Liver (tissue), 8 donors: ENCODE measurements at regions not wholly inside any gene's neighbourhood (a gene's known extent, or its start where the extent isn't known, plus 50 kb on each side); places are given as distances from the start of the nearest gene placed in this dataset.

Source experiments
- DNase-seq: peaks from one replicate; pipeline ENCODE4 v3.0.0-alpha.2; 2017; ENCODE audit warnings: low spot score
- H3K27ac ChIP-seq, 2 donors: one replicate each; pipeline ENCODE4 v1.7.0; 2013; ENCODE audit warnings: inconsistent platforms in 2 of 2, low read length in 2 of 2, control low read depth in 1 of 2, low read depth in 1 of 2, mild to moderate bottlenecking in 1 of 2
- H3K27me3 ChIP-seq, 4 donors: one replicate each; pipeline versions ENCODE4 v1.6.1 to v1.7.0; 2013; ENCODE audit warnings: low read length in 3 of 4, inconsistent platforms in 1 of 4, mild to moderate bottlenecking in 1 of 4, moderate library complexity in 1 of 4; ENCODE audit not compliant: control insufficient read depth in 4 of 4, insufficient read depth in 4 of 4
- H3K36me3 ChIP-seq, 4 donors: one replicate each; pipeline versions ENCODE4 v1.6.1 to v1.7.0; 2013; ENCODE audit warnings: low read length in 3 of 4, mild to moderate bottlenecking in 3 of 4, low read depth in 1 of 4, moderate library complexity in 1 of 4; ENCODE audit not compliant: control insufficient read depth in 4 of 4, insufficient read depth in 3 of 4
- H3K4me1 ChIP-seq, 4 donors: one replicate each; pipeline versions ENCODE4 v1.6.1 to v1.7.0; 2013; ENCODE audit warnings: low read length in 3 of 4, mild to moderate bottlenecking in 3 of 4, moderate library complexity in 1 of 4; ENCODE audit not compliant: control insufficient read depth in 4 of 4, insufficient read depth in 4 of 4
- H3K4me3 ChIP-seq, 3 donors: one replicate each; pipeline versions ENCODE4 v1.6.1 to v1.7.0; 2013; ENCODE audit warnings: low read length in 3 of 3, control low read depth in 1 of 3, low read depth in 1 of 3, mild to moderate bottlenecking in 1 of 3
- H3K9ac ChIP-seq, 2 donors: one replicate each; pipeline ENCODE4 v1.7.0; 2013; ENCODE audit warnings: low read length in 2 of 2, mild to moderate bottlenecking in 2 of 2, moderate library complexity in 2 of 2, control low read depth in 1 of 2, low read depth in 1 of 2
- H3K9me3 ChIP-seq, 4 donors: one replicate each; pipeline versions ENCODE4 v1.6.1 to v1.7.0; 2013; ENCODE audit warnings: low read length in 3 of 4; ENCODE audit not compliant: control insufficient read depth in 4 of 4
- FOXA1 ChIP-seq: IDR thresholded peaks from 2 replicates; pipeline ENCODE4 v1.6.1; 2016; ENCODE audit warnings: antibody characterized with exemption
- HNF4A ChIP-seq, 2 donors: conservative IDR thresholded peaks; 2 replicates each; pipeline ENCODE4 v1.6.1; 2016; ENCODE audit warnings: antibody characterized with exemption in 2 of 2, mild to moderate bottlenecking in 2 of 2
- RAD21 ChIP-seq, 2 donors: IDR thresholded peaks; 2 replicates each; pipeline ENCODE4 v1.6.1; 2016; ENCODE audit warnings: antibody characterized with exemption in 2 of 2, mild to moderate bottlenecking in 2 of 2
- RXRA ChIP-seq, 2 donors: IDR thresholded peaks; 2 replicates each; pipeline ENCODE4 v1.6.1; 2017 to 2018; ENCODE audit warnings: antibody characterized with exemption in 2 of 2, mild to moderate bottlenecking in 1 of 2
- SP1 ChIP-seq: IDR thresholded peaks from 2 replicates; pipeline ENCODE4 v1.6.1; 2018; ENCODE audit warnings: antibody characterized with exemption, mild to moderate bottlenecking
- TAF1 ChIP-seq: conservative IDR thresholded peaks from 2 replicates; pipeline ENCODE4 v1.6.1; 2016; ENCODE audit warnings: antibody characterized with exemption, mild to moderate bottlenecking
- YY1 ChIP-seq: IDR thresholded peaks from 2 replicates; pipeline ENCODE4 v1.6.1; 2016; ENCODE audit warnings: antibody characterized with exemption, mild to moderate bottlenecking
- WGBS: extraction: QIAGEN DNeasy Blood & Tissue Kit; methylation state at CpG from one replicate; pipeline ENCODE4 v1.1.7; 2013; 5-methylcytosine and 5-hydroxymethylcytosine counted together
- TF ChIP-seq, protein P1 (sequence below): fragments of 150-350 bp; IDR thresholded peaks from 2 replicates; pipeline ENCODE4 v1.5.1; 2017; ENCODE audit warnings: improper control_type of control experiment, low read depth, low read length; ENCODE audit not compliant: missing input control
- TF ChIP-seq, protein P2 (sequence below): IDR thresholded peaks from 2 replicates; pipeline ENCODE4 v1.6.1; 2016; ENCODE audit warnings: antibody characterized with exemption
- donor health status: healthy.
- donor health status: healthy.
- donor health status: healthy.
- donor health status: healthy.
- donor health status: healthy.

- H3K27me3 ChIP-seq = no peaks in the 10 kb centered on the region
- H3K9me3 ChIP-seq = peaks cover 0 to 2% (median 0%) of the 10 kb centered on the region in 4 donors
- no peaks in the 10 kb centered on the region for H3K36me3 ChIP-seq
- no peaks in the 10 kb centered on the region for H3K4me1 ChIP-seq
- TF ChIP-seq RXRA (IDR thresholded peaks at IDR 0.05) (no peak), HNF4A (conservative IDR thresholded peaks at IDR 0.05) (no peak)
- TF ChIP-seq, protein P1, sequence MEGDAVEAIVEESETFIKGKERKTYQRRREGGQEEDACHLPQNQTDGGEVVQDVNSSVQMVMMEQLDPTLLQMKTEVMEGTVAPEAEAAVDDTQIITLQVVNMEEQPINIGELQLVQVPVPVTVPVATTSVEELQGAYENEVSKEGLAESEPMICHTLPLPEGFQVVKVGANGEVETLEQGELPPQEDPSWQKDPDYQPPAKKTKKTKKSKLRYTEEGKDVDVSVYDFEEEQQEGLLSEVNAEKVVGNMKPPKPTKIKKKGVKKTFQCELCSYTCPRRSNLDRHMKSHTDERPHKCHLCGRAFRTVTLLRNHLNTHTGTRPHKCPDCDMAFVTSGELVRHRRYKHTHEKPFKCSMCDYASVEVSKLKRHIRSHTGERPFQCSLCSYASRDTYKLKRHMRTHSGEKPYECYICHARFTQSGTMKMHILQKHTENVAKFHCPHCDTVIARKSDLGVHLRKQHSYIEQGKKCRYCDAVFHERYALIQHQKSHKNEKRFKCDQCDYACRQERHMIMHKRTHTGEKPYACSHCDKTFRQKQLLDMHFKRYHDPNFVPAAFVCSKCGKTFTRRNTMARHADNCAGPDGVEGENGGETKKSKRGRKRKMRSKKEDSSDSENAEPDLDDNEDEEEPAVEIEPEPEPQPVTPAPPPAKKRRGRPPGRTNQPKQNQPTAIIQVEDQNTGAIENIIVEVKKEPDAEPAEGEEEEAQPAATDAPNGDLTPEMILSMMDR = no peak
- H3K9ac ChIP-seq = no peak overlapping the region
- H3K4me3 ChIP-seq = no peak overlapping the region
- H3K27ac ChIP-seq = no peak overlapping the region
- no peak for DNase-seq
- 89% methylated on average over 1 of the region's 1 CpG for WGBS
These were observed 153.9 kb downstream of the ARRDC3 start for GRCh38 chr5:91229031-91229727.

DNA sequence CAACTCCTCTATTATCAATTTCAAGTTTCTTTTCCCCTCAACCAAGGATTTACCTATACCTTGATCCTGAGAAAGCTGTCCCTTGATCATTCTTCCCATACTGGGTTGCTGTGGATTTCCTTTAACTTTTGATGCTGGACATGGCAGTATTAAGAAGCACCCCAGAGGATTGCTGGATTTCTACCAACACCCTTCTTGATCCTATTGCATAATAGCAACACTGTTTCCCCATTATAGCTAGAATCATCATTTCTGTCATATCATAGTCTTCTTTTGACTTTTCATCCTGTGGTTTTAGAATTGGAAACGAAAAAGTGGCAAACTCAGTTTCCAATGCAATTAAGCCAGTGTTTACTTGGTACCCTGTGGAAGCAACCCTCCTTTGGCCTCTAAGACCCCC lies 154.9 kb downstream of the ARRDC3 start:
- H3K36me3 ChIP-seq = no peaks in the 10 kb centered on the region
- H3K27me3 ChIP-seq = no peaks in the 10 kb centered on the region
- H3K27ac ChIP-seq = no peak overlapping the region
- no peak for DNase-seq
- 83% methylated on average over 1 of the region's 1 CpG for WGBS
- H3K4me3 ChIP-seq = no peak overlapping the region
- peaks cover 0 to 2% (median 0%) of the 10 kb centered on the region in 4 donors for H3K9me3 ChIP-seq
- TF ChIP-seq, protein P2, sequence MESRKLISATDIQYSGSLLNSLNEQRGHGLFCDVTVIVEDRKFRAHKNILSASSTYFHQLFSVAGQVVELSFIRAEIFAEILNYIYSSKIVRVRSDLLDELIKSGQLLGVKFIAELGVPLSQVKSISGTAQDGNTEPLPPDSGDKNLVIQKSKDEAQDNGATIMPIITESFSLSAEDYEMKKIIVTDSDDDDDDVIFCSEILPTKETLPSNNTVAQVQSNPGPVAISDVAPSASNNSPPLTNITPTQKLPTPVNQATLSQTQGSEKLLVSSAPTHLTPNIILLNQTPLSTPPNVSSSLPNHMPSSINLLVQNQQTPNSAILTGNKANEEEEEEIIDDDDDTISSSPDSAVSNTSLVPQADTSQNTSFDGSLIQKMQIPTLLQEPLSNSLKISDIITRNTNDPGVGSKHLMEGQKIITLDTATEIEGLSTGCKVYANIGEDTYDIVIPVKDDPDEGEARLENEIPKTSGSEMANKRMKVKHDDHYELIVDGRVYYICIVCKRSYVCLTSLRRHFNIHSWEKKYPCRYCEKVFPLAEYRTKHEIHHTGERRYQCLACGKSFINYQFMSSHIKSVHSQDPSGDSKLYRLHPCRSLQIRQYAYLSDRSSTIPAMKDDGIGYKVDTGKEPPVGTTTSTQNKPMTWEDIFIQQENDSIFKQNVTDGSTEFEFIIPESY = no peak
- TF ChIP-seq TAF1 (no peak), SP1 (no peak)
- no peak overlapping the region for H3K9ac ChIP-seq
- no peaks in the 10 kb centered on the region for H3K4me1 ChIP-seq

DNA sequence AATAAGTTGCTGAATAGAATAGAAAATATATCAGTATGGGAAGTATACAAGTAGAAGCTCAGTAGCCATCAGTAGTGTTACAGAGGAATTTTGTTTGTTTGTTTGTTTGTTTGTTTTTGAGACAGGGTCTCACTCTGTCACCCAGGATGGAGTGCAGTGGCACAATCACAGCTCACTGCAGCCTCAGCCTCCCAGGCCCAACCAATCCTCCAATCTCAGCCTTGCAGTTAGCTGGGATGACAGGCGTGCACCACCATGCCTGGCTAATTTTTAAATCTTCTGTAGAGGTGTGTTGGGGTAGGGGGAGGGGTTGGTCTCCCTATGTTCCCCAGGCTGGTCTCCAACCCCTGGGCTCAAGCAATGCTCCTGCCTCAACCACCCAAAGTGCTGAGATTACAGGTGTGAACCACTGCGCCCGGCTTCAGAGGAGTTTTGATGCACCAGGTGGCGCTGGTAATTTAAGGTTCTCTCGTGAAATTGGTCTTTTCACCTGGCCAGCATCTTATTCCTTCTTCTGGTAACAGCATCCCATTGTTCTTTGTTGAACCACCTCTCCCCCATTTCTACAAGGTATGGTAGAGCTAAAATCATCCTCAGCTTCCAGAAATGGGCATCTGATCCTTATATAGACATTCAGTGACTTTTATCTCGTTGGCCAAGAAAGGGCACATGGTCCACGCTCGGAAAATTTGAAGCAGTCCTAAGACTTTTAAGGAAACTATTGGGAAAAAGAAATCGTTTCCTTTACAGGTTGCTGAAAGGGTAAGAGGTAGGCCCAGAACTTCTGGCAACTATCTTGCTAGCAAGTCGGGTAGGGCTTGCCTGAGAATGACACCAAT lies 157.1 kb downstream of the ARRDC3 start:
- Histone ChIP-seq H3K9ac (no peak overlapping the region), H3K36me3 (no peaks in the 10 kb centered on the region), H3K4me1 (no peaks in the 10 kb centered on the region), H3K9me3 (peaks cover 0 to 2% (median 0%) of the 10 kb centered on the region in 4 donors), H3K4me3 (no peak overlapping the region), H3K27ac (no peak overlapping the region), H3K27me3 (no peaks in the 10 kb centered on the region)
- TF ChIP-seq RXRA (IDR thresholded peaks at IDR 0.05) = no peak
- TF ChIP-seq FOXA1 = no peak
- TF ChIP-seq, protein P1 = peak; percentile 44
- no peak for TF ChIP-seq HNF4A (conservative IDR thresholded peaks at IDR 0.05)
- peak; percentile 79 to 80 for TF ChIP-seq RAD21 (IDR thresholded peaks at IDR 0.05)
- no peak for TF ChIP-seq YY1
- 63% methylated on average over 10 of the region's 10 CpGs for WGBS
- DNase-seq = no peak
